ENCODE measurements at regions not wholly inside any gene's neighbourhood (a gene's known extent, or its start where the extent isn't known, plus 50 kb on each side); places are given as distances from the start of the nearest gene placed in this dataset.

- H3K4me1 ChIP-seq (ENCODE audit: control insufficient read depth, insufficient read depth, low read depth, low read length), result no peaks in the 10 kb centered on the region
- H4K8ac ChIP-seq (ENCODE audit: low read length), result no peak overlapping the region
- no peak overlapping the region for H4K91ac ChIP-seq (ENCODE audit: low read length)
- H2BK5ac ChIP-seq (ENCODE audit: low read depth, low read length, poor library complexity, severe bottlenecking), result no peak overlapping the region
- no peak overlapping the region for H2BK120ac ChIP-seq (ENCODE audit: low read depth, low read length)
- no peak overlapping the region for H3K23ac ChIP-seq (ENCODE audit: low read length in 2 of 2)
- no CpG with 5 or more reads among the region's 3 CpGs for WGBS
- no peaks in the 10 kb centered on the region for H3K36me3 ChIP-seq (ENCODE audit: control insufficient read depth in 1 of 2, insufficient read depth in 2 of 2, low read depth in 1 of 2, low read length in 2 of 2)
- H3K4me2 ChIP-seq (ENCODE audit: low read length, poor library complexity, severe bottlenecking), result no peak overlapping the region
- no peak overlapping the region for H2AK5ac ChIP-seq (ENCODE audit: low read length, severe bottlenecking)
- H3K9ac ChIP-seq (ENCODE audit: low read length), result no peak overlapping the region
- H3K27ac ChIP-seq (ENCODE audit: low read length, poor library complexity, severe bottlenecking), result no peak overlapping the region
- no peak overlapping the region for H2AFZ ChIP-seq (ENCODE audit: low read depth, low read length)
- no peak overlapping the region for H2BK12ac ChIP-seq (ENCODE audit: low read length in 2 of 2)
- H3K18ac ChIP-seq (ENCODE audit: low read depth in 1 of 2, low read length in 2 of 2), result no peak overlapping the region
- no peaks in the 10 kb centered on the region for H3K27me3 ChIP-seq (ENCODE audit: control insufficient read depth in 1 of 2, insufficient read depth in 1 of 2, low read length in 2 of 2)
- no peak overlapping the region for H3K4ac ChIP-seq (ENCODE audit: low read depth in 1 of 2, low read length in 2 of 2)
- H2BK15ac ChIP-seq (ENCODE audit: low read depth, poor library complexity, severe bottlenecking), result no peak overlapping the region
- no peaks in the 10 kb centered on the region for H3K9me3 ChIP-seq (ENCODE audit: control insufficient read depth, low read length)
- no peak overlapping the region for H3K4me3 ChIP-seq (ENCODE audit: insufficient read depth in 1 of 2, low read depth in 1 of 2, low read length in 2 of 2)
- no peak for DNase-seq
- no peak overlapping the region for H3K14ac ChIP-seq (ENCODE audit: low read length in 2 of 2)
- no peaks in the 10 kb centered on the region for H3K79me1 ChIP-seq (replicated peaks; ENCODE audit: low read length, poor library complexity, severe bottlenecking)
Observed at GRCh38 chr10:129222436-129222835, 244.6 kb upstream of the MGMT start.

GRCh38 chr10:129223363-129223762 lies 243.7 kb upstream of the MGMT start:
- WGBS, result 70% methylated on average over 6 of the region's 6 CpGs

GRCh38 chr10:129224065-129224464 lies 243.0 kb upstream of the MGMT start:
- H3K4me3 ChIP-seq (ENCODE audit: insufficient read depth in 1 of 2, low read depth in 1 of 2, low read length in 2 of 2), result no peak overlapping the region
- H3K9ac ChIP-seq (ENCODE audit: low read length), result no peak overlapping the region
- no peak overlapping the region for H2BK5ac ChIP-seq (ENCODE audit: low read depth, low read length, poor library complexity, severe bottlenecking)
- no peaks in the 10 kb centered on the region for H3K27me3 ChIP-seq (ENCODE audit: control insufficient read depth in 1 of 2, insufficient read depth in 1 of 2, low read length in 2 of 2)
- H4K91ac ChIP-seq (ENCODE audit: low read length), result no peak overlapping the region
- no peak overlapping the region for H2BK120ac ChIP-seq (ENCODE audit: low read depth, low read length)
- no peak overlapping the region for H2AFZ ChIP-seq (ENCODE audit: low read depth, low read length)
- H3K79me1 ChIP-seq (replicated peaks; ENCODE audit: low read length, poor library complexity, severe bottlenecking), result no peaks in the 10 kb centered on the region
- no peak for DNase-seq
- H2BK15ac ChIP-seq (ENCODE audit: low read depth, poor library complexity, severe bottlenecking), result no peak overlapping the region
- H3K4me2 ChIP-seq (ENCODE audit: low read length, poor library complexity, severe bottlenecking), result no peak overlapping the region
- H2BK12ac ChIP-seq (ENCODE audit: low read length in 2 of 2), result no peak overlapping the region
- H3K4me1 ChIP-seq (ENCODE audit: control insufficient read depth, insufficient read depth, low read depth, low read length), result peaks cover 2% of the 10 kb centered on the region
- H2AK5ac ChIP-seq (ENCODE audit: low read length, severe bottlenecking), result no peak overlapping the region
- H3K23ac ChIP-seq (ENCODE audit: low read length in 2 of 2), result no peak overlapping the region
- no peak overlapping the region for H3K4ac ChIP-seq (ENCODE audit: low read depth in 1 of 2, low read length in 2 of 2)
- WGBS, result 81% methylated on average over 3 of the region's 4 CpGs
- no peak overlapping the region for H4K8ac ChIP-seq (ENCODE audit: low read length)
- H3K27ac ChIP-seq (ENCODE audit: low read length, poor library complexity, severe bottlenecking), result no peak overlapping the region
- no peaks in the 10 kb centered on the region for H3K9me3 ChIP-seq (ENCODE audit: control insufficient read depth, low read length)
- no peak overlapping the region for H3K14ac ChIP-seq (ENCODE audit: low read length in 2 of 2)
- H3K36me3 ChIP-seq (ENCODE audit: control insufficient read depth in 1 of 2, insufficient read depth in 2 of 2, low read depth in 1 of 2, low read length in 2 of 2), result no peaks in the 10 kb centered on the region
- H3K18ac ChIP-seq (ENCODE audit: low read depth in 1 of 2, low read length in 2 of 2), result no peak overlapping the region

More at GRCh38 chr10:129223363-129223762, 243.7 kb upstream of the MGMT start:
- no peak overlapping the region for H4K8ac ChIP-seq (ENCODE audit: low read length)
- no peak overlapping the region for H2BK15ac ChIP-seq (ENCODE audit: low read depth, poor library complexity, severe bottlenecking)
- H3K9ac ChIP-seq (ENCODE audit: low read length), result no peak overlapping the region
- H3K23ac ChIP-seq (ENCODE audit: low read length in 2 of 2), result no peak overlapping the region
- no peak overlapping the region for H3K4me3 ChIP-seq (ENCODE audit: insufficient read depth in 1 of 2, low read depth in 1 of 2, low read length in 2 of 2)
- no peaks in the 10 kb centered on the region for H3K27me3 ChIP-seq (ENCODE audit: control insufficient read depth in 1 of 2, insufficient read depth in 1 of 2, low read length in 2 of 2)
- H2BK120ac ChIP-seq (ENCODE audit: low read depth, low read length), result no peak overlapping the region
- no peaks in the 10 kb centered on the region for H3K79me1 ChIP-seq (replicated peaks; ENCODE audit: low read length, poor library complexity, severe bottlenecking)
- no peaks in the 10 kb centered on the region for H3K36me3 ChIP-seq (ENCODE audit: control insufficient read depth in 1 of 2, insufficient read depth in 2 of 2, low read depth in 1 of 2, low read length in 2 of 2)
- H3K4me1 ChIP-seq (ENCODE audit: control insufficient read depth, insufficient read depth, low read depth, low read length), result peaks cover 2% of the 10 kb centered on the region
- H3K4ac ChIP-seq (ENCODE audit: low read depth in 1 of 2, low read length in 2 of 2), result no peak overlapping the region
- H2BK5ac ChIP-seq (ENCODE audit: low read depth, low read length, poor library complexity, severe bottlenecking), result no peak overlapping the region
- H3K4me2 ChIP-seq (ENCODE audit: low read length, poor library complexity, severe bottlenecking), result no peak overlapping the region
- no peak overlapping the region for H4K91ac ChIP-seq (ENCODE audit: low read length)
- H3K27ac ChIP-seq (ENCODE audit: low read length, poor library complexity, severe bottlenecking), result no peak overlapping the region
- no peak overlapping the region for H2AFZ ChIP-seq (ENCODE audit: low read depth, low read length)
- H3K9me3 ChIP-seq (ENCODE audit: control insufficient read depth, low read length), result no peaks in the 10 kb centered on the region
- H3K18ac ChIP-seq (ENCODE audit: low read depth in 1 of 2, low read length in 2 of 2), result no peak overlapping the region
- no peak overlapping the region for H2BK12ac ChIP-seq (ENCODE audit: low read length in 2 of 2)
- no peak overlapping the region for H2AK5ac ChIP-seq (ENCODE audit: low read length, severe bottlenecking)
- H3K14ac ChIP-seq (ENCODE audit: low read length in 2 of 2), result no peak overlapping the region
- no peak for DNase-seq

- Histone ChIP-seq H4K91ac (ENCODE audit: low read length) (no peak overlapping the region), H3K36me3 (ENCODE audit: control insufficient read depth in 1 of 2, insufficient read depth in 2 of 2, low read depth in 1 of 2, low read length in 2 of 2) (no peaks in the 10 kb centered on the region), H3K9me3 (ENCODE audit: control insufficient read depth, low read length) (no peaks in the 10 kb centered on the region), H3K27me3 (ENCODE audit: control insufficient read depth in 1 of 2, insufficient read depth in 1 of 2, low read length in 2 of 2) (no peaks in the 10 kb centered on the region), H3K4me3 (ENCODE audit: insufficient read depth in 1 of 2, low read depth in 1 of 2, low read length in 2 of 2) (no peak overlapping the region), H3K9ac (ENCODE audit: low read length) (no peak overlapping the region), H2BK5ac (ENCODE audit: low read depth, low read length, poor library complexity, severe bottlenecking) (no peak overlapping the region), H2BK15ac (ENCODE audit: low read depth, poor library complexity, severe bottlenecking) (no peak overlapping the region), H2AK5ac (ENCODE audit: low read length, severe bottlenecking) (no peak overlapping the region), H3K23ac (ENCODE audit: low read length in 2 of 2) (no peak overlapping the region), H3K18ac (ENCODE audit: low read depth in 1 of 2, low read length in 2 of 2) (no peak overlapping the region), H3K27ac (ENCODE audit: low read length, poor library complexity, severe bottlenecking) (no peak overlapping the region), H3K79me1 (replicated peaks; ENCODE audit: low read length, poor library complexity, severe bottlenecking) (no peaks in the 10 kb centered on the region), H2AFZ (ENCODE audit: low read depth, low read length) (no peak overlapping the region), H2BK120ac (ENCODE audit: low read depth, low read length) (no peak overlapping the region), H3K4ac (ENCODE audit: low read depth in 1 of 2, low read length in 2 of 2) (no peak overlapping the region), H3K4me1 (ENCODE audit: control insufficient read depth, insufficient read depth, low read depth, low read length) (peaks cover 2% of the 10 kb centered on the region), H3K14ac (ENCODE audit: low read length in 2 of 2) (no peak overlapping the region), H4K8ac (ENCODE audit: low read length) (no peak overlapping the region), H3K4me2 (ENCODE audit: low read length, poor library complexity, severe bottlenecking) (no peak overlapping the region), H2BK12ac (ENCODE audit: low read length in 2 of 2) (no peak overlapping the region)
- no peak for DNase-seq
- 96% methylated on average over 6 of the region's 9 CpGs for WGBS
Observed at GRCh38 chr10:129231821-129232220, 235.2 kb upstream of the MGMT start.

All from mesenchymal stem cell (in vitro differentiated cells and primary cell).